Neural progenitor cell (in vitro differentiated cells): ENCODE measurements at regions not wholly inside any gene's neighbourhood (a gene's known extent, or its start where the extent isn't known, plus 50 kb on each side); places are given as distances from the start of the nearest gene placed in this dataset.
A peak's percentile ranks its signal among the peaks of the same experiment; 100 is the strongest.

ENCODE experiments used
- DNase-seq: peaks from one replicate; pipeline ENCODE4 v3.0.0-alpha.2; 2016; ENCODE audit warnings: low spot score
- H2AFZ ChIP-seq: fragments of 200-600 bp; sonication (generic); replicated peaks from 2 replicates; pipeline ENCODE4 v1.6.1; 2016; ENCODE audit warnings: antibody characterized with exemption
- H3F3A ChIP-seq: fragments of 200-600 bp; sonication (generic); 2 replicates; pipeline ENCODE4 v1.6.1; 2016; ENCODE audit warnings: antibody characterized with exemption, low read depth
- H3K27ac ChIP-seq: fragments of 200-600 bp; sonication (generic); 2 replicates; pipeline ENCODE4 v1.5.1; 2016; ENCODE audit warnings: mild to moderate bottlenecking
- H3K27me3 ChIP-seq: fragments of 200-600 bp; sonication (generic); 2 replicates; pipeline ENCODE4 v1.6.1; 2016; ENCODE audit warnings: mild to moderate bottlenecking, moderate library complexity
- H3K36me3 ChIP-seq: fragments of 200-600 bp; sonication (generic); 2 replicates; pipeline ENCODE4 v1.5.1; 2016
- H3K4me1 ChIP-seq: fragments of 200-600 bp; sonication (generic); 2 replicates; pipeline ENCODE4 v1.6.1; 2016; ENCODE audit warnings: mixed run types
- H3K4me2 ChIP-seq: fragments of 200-600 bp; sonication (generic); 2 replicates; pipeline ENCODE4 v1.6.1; 2016
- H3K4me3 ChIP-seq: fragments of 200-600 bp; sonication (generic); 2 replicates; pipeline ENCODE4 v1.5.1; 2016
- H3K79me2 ChIP-seq: fragments of 200-600 bp; sonication (generic); 2 replicates; pipeline ENCODE4 v1.6.1; 2016; ENCODE audit warnings: low read depth
- H3K9ac ChIP-seq: fragments of 200-600 bp; sonication (generic); 2 replicates; pipeline ENCODE4 v1.6.1; 2016
- H3K9me3 ChIP-seq: fragments of 200-600 bp; sonication (generic); 2 replicates; pipeline ENCODE4 v1.5.1; 2016; ENCODE audit warnings: low read depth
- H4K20me1 ChIP-seq: fragments of 200-600 bp; sonication (generic); 2 replicates; pipeline ENCODE4 v1.6.1; 2016; ENCODE audit warnings: low read depth
- H3K27ac Mint-ChIP-seq: 3 replicates; pipeline ENCODE4 v1.8.0; 2021; ENCODE audit warnings: mixed read lengths
- H3K27me3 Mint-ChIP-seq: 2 replicates; pipeline ENCODE4 v1.8.0; 2022; ENCODE audit warnings: low read depth, mild to moderate bottlenecking, inconsistent platforms, moderate library complexity, mixed read lengths; ENCODE audit not compliant: insufficient read depth
- H3K36me3 Mint-ChIP-seq: 3 replicates; pipeline ENCODE4 v1.8.0; 2021; ENCODE audit warnings: mixed read lengths
- H3K4me1 Mint-ChIP-seq: 3 replicates; pipeline ENCODE4 v1.8.0; 2021; ENCODE audit warnings: mixed read lengths
- H3K4me3 Mint-ChIP-seq: 3 replicates; pipeline ENCODE4 v1.8.0; 2021; ENCODE audit warnings: mild to moderate bottlenecking, moderate library complexity, mixed read lengths
- H3K9me3 Mint-ChIP-seq: 3 replicates; pipeline ENCODE4 v1.8.0; 2020; ENCODE audit warnings: mixed read lengths
- CTCF ChIP-seq: fragments of 200-600 bp; sonication (generic); IDR thresholded peaks from 2 replicates; pipeline ENCODE4 v1.5.1; 2017; ENCODE audit warnings: antibody characterized with exemption, mild to moderate bottlenecking
- EZH2 ChIP-seq: fragments of 200-600 bp; sonication (generic); IDR thresholded peaks from 2 replicates; pipeline ENCODE4 v1.6.1; 2017; ENCODE audit warnings: antibody characterized with exemption, mild to moderate bottlenecking, moderate library complexity
- EZH2phosphoT487 ChIP-seq: fragments of 200-600 bp; sonication (generic); IDR thresholded peaks from 2 replicates; pipeline ENCODE4 v1.6.1; 2017; ENCODE audit warnings: antibody characterized with exemption

- Histone ChIP-seq H3K36me3 (no peaks in the 10 kb centered on the region), H3K4me1 (peaks cover 19% of the 10 kb centered on the region), H3K27me3 (no peaks in the 10 kb centered on the region), H4K20me1 (no peaks in the 10 kb centered on the region), H3K4me2 (peak overlapping the region; percentile 33), H3K4me3 (no peak overlapping the region), H2AFZ (peak overlapping the region; percentile 51), H3K79me2 (no peaks in the 10 kb centered on the region), H3K9ac (no peak overlapping the region), H3K9me3 (no peaks in the 10 kb centered on the region), H3F3A (no peaks in the 10 kb centered on the region), H3K27ac (no peak overlapping the region)
- peaks cover 6% of the 10 kb centered on the region for H3K27me3 Mint-ChIP-seq
- H3K4me3 Mint-ChIP-seq: no peak overlapping the region
- H3K4me1 Mint-ChIP-seq: peaks cover 6% of the 10 kb centered on the region
- H3K9me3 Mint-ChIP-seq: no peaks in the 10 kb centered on the region
- no peaks in the 10 kb centered on the region for H3K36me3 Mint-ChIP-seq
- peak; percentile 59 for DNase-seq
- no peak for TF ChIP-seq CTCF
- H3K27ac Mint-ChIP-seq: peak overlapping the region; percentile 1
Measured at GRCh38 chr12:58415716-58416115, 474.3 kb downstream of the ATP23 start.

DNA sequence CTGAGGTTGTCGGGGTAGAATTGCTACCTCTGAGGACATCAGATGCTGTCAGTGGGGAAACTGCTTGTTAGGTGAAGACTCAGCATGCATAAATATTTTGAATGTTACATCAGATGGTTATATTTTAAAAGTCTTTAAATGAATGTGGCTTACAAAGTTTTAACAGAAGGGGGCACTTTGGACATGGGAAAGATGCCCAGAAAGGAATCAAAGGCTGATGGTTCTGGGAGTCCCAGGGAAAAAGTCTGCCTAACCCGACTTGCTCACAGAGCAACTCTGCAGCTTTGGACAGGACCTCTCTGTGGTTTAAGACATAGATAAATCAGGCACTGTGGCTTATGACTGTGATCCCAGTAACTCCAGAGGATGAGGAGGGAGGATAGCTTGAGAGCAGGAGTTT, 474.9 kb downstream of the ATP23 start:
- no peaks in the 10 kb centered on the region for H3K36me3 Mint-ChIP-seq
- no peak overlapping the region for H3K27ac Mint-ChIP-seq
- H4K20me1 ChIP-seq: no peaks in the 10 kb centered on the region
- H3K79me2 ChIP-seq: no peaks in the 10 kb centered on the region
- no peak overlapping the region for H3K27ac ChIP-seq
- no peak overlapping the region for H3K9ac ChIP-seq
- no peaks in the 10 kb centered on the region for H3F3A ChIP-seq
- H3K27me3 Mint-ChIP-seq: peaks cover 6% of the 10 kb centered on the region
- peaks cover 3% of the 10 kb centered on the region for H3K9me3 Mint-ChIP-seq
- no peaks in the 10 kb centered on the region for H3K27me3 ChIP-seq
- H3K4me1 Mint-ChIP-seq: peaks cover 6% of the 10 kb centered on the region
- H3K36me3 ChIP-seq: no peaks in the 10 kb centered on the region
- H3K4me3 Mint-ChIP-seq: no peak overlapping the region
- peaks cover 19% of the 10 kb centered on the region for H3K4me1 ChIP-seq
- peak overlapping the region; percentile 33 for H3K4me2 ChIP-seq
- no peaks in the 10 kb centered on the region for H3K9me3 ChIP-seq
- TF ChIP-seq EZH2phosphoT487: no peak
- peak; percentile 12 for TF ChIP-seq CTCF
- no peak for TF ChIP-seq EZH2
- DNase-seq: no peak
- no peak overlapping the region for H3K4me3 ChIP-seq
- peak overlapping the region; percentile 51 for H2AFZ ChIP-seq

DNA sequence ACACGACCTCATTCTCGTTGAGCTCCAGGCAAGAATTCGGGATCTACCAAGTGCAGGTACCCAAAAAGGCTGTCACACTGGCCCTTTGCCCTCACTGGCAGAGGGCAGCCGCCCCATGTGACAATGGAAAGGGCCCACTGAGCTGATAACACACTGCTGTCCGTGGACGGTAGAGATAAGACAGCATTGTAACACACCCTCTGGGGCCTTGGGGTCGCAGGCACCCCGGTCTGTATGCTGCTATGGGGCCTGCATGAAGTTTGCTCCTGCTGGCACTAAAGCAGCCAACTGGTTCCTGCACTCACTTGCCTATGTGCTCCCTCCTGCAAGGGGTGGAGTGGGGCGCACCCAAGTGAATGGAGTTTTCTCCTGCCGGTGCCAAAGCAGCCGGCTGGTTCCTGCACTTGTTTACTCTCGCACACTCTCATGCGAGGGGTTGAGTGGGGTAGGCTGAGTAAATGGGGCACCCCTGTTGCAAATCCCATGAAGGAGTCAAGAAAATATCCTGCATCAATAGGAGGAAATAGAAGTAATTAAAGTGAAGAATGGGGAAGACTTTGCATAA, 477.9 kb downstream of the ATP23 start:
- Histone ChIP-seq H3K27me3 (peaks cover 11% of the 10 kb centered on the region), H3K9ac (no peak overlapping the region), H3K4me3 (no peak overlapping the region), H3K4me1 (peaks cover 22% of the 10 kb centered on the region), H3K27ac (no peak overlapping the region), H3K9me3 (no peaks in the 10 kb centered on the region), H3K79me2 (no peaks in the 10 kb centered on the region), H4K20me1 (no peaks in the 10 kb centered on the region), H3K36me3 (no peaks in the 10 kb centered on the region), H2AFZ (peak overlapping the region; percentile 27), H3F3A (peaks cover under 1% of the 10 kb centered on the region), H3K4me2 (no peak overlapping the region)
- peaks cover 10% of the 10 kb centered on the region for H3K4me1 Mint-ChIP-seq
- DNase-seq: no peak
- no peaks in the 10 kb centered on the region for H3K36me3 Mint-ChIP-seq
- H3K4me3 Mint-ChIP-seq: no peak overlapping the region
- peaks cover 6% of the 10 kb centered on the region for H3K27me3 Mint-ChIP-seq
- TF ChIP-seq EZH2: no peak
- no peak for TF ChIP-seq EZH2phosphoT487
- TF ChIP-seq CTCF: no peak
- no peak overlapping the region for H3K27ac Mint-ChIP-seq
- peaks cover 7% of the 10 kb centered on the region for H3K9me3 Mint-ChIP-seq
